Omental fat pad (tissue), 3 donors: ENCODE measurements at regions not wholly inside any gene's neighbourhood (a gene's known extent, or its start where the extent isn't known, plus 50 kb on each side); places are given as distances from the start of the nearest gene placed in this dataset.

Experiments used
- ATAC-seq: fragments of 150-250 bp; one replicate; pipeline ENCODE4 v1.9.1; 2016; ENCODE audit warnings: mild to moderate bottlenecking, moderate library complexity; ENCODE audit not compliant: low FRiP score
- DNase-seq: peaks from one replicate; pipeline ENCODE4 v3.0.0-alpha.2; 2019; ENCODE audit warnings: low spot score
- TF ChIP-seq, protein P1 (sequence below), 3 donors: fragments of 450-650 bp; IDR thresholded peaks; one replicate each; pipeline ENCODE4 v1.5.1; 2016 to 2017; ENCODE audit warnings: antibody characterized with exemption in 3 of 3, mild to moderate bottlenecking in 3 of 3, moderate library complexity in 2 of 3

GRCh38 chr10:90985321-90985933 lies 64.5 kb upstream of the ANKRD1 start:
- ATAC-seq (no peak), DNase-seq (no peak)
- TF ChIP-seq, protein P1, sequence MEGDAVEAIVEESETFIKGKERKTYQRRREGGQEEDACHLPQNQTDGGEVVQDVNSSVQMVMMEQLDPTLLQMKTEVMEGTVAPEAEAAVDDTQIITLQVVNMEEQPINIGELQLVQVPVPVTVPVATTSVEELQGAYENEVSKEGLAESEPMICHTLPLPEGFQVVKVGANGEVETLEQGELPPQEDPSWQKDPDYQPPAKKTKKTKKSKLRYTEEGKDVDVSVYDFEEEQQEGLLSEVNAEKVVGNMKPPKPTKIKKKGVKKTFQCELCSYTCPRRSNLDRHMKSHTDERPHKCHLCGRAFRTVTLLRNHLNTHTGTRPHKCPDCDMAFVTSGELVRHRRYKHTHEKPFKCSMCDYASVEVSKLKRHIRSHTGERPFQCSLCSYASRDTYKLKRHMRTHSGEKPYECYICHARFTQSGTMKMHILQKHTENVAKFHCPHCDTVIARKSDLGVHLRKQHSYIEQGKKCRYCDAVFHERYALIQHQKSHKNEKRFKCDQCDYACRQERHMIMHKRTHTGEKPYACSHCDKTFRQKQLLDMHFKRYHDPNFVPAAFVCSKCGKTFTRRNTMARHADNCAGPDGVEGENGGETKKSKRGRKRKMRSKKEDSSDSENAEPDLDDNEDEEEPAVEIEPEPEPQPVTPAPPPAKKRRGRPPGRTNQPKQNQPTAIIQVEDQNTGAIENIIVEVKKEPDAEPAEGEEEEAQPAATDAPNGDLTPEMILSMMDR (IDR thresholded peaks at IDR 0.05), result no peak

DNA sequence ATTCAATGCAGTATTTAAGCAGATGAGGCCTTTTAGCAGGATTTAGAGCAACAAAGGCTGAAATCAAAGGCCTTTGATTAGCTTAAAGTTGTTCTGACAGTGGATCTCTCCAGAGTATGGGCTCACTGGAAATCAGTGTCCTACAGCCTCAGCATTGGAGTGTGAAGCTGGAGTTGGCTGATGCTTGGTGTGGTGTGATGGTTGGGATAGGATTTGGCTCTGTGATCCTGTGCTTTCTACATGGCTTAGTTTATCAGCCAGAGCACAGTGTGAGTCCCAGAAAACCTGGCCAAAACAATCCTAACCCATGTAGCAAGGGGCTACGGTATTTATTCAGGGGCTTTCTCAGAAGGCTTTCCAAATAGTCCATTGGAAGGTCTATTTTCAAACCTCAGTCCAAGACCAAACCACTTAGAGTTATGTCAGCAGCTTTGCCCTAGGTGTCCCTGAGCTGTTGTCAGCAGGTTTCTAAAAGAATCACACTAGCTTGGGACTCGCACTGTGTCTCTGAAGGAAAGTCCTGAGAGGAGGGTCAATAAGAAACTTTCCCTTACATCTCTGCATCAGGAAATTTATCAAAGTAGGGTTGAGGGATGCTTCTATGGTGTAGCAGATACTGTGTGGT lies 65.4 kb upstream of the ANKRD1 start:
- ATAC-seq (no peak), DNase-seq (no peak)
- TF ChIP-seq, protein P1 (IDR thresholded peaks at IDR 0.05), result no peak

- TF ChIP-seq, protein P1 (IDR thresholded peaks at IDR 0.05), result no peak
- DNase-seq (no peak), ATAC-seq (no peak)
These were observed 66.0 kb upstream of the ANKRD1 start for GRCh38 chr10:90986870-90987269.

GRCh38 chr10:90987383-90987782 lies 66.5 kb upstream of the ANKRD1 start:
- TF ChIP-seq, protein P1 (IDR thresholded peaks at IDR 0.05), result no peak
- DNase-seq, result no peak
- no peak for ATAC-seq

DNA sequence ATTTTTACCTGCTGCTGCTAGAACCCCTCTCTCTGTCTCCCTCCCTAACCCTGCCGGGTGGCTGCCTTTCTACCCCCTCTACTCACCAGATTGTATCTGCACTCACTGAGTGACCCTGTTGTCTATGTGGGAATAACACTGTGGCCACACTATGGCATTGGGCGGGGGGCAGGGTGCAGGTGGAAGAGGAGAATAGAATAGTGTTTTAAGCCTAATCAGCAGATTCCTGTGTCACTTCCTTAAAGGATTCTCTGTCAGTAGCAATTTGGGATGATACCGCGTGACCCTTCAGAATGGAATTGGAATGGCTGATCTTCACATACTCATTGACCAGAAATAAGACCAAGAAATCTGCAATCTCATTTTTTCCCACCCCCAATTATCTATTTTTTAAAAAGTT lies 67.1 kb upstream of the ANKRD1 start:
- TF ChIP-seq, protein P1 (IDR thresholded peaks at IDR 0.05), result no peak
- ATAC-seq, result no peak
- no peak for DNase-seq

DNA sequence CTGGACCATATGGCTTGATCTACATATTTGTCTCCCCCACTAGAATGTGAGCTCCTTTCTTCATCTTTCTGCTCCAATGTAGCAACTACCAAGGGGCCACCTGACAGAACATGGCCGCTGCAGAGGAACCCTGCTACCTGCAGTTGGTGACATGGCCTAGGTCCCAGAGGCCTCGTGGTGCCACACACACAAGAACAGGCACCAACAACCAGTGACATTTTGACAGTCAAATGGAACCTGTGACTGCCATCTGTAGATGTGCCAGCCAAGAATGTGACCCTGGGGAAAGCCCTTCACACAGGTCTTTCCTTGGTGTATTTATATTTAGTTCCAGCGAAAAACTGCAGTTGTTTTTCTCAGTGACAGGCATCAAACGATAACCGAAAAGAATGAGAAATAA lies 67.9 kb upstream of the ANKRD1 start:
- TF ChIP-seq, protein P1 (IDR thresholded peaks at IDR 0.05), result no peak
- ATAC-seq (no peak), DNase-seq (no peak)

GRCh38 chr10:90989378-90989777 lies 68.5 kb upstream of the ANKRD1 start:
- TF ChIP-seq, protein P1 (IDR thresholded peaks at IDR 0.05), result no peak
- DNase-seq, result no peak

More at GRCh38 chr10:90989378-90989777, 68.5 kb upstream of the ANKRD1 start:
- ATAC-seq, result no peak
